GM12864 (cell line): ENCODE measurements at regions not wholly inside any gene's neighbourhood (a gene's known extent, or its start where the extent isn't known, plus 50 kb on each side); places are given as distances from the start of the nearest gene placed in this dataset.

Experiments used
- DNase-seq: peaks from one replicate; pipeline ENCODE4 v3.0.0-alpha.2; 2011; ENCODE audit warnings: low read depth
- H3K4me3 ChIP-seq: 2 replicates; pipeline ENCODE4 v1.5.1; 2011; ENCODE audit warnings: mild to moderate bottlenecking, low read depth, low read length, control low read depth
- TF ChIP-seq, protein P1 (sequence below): IDR thresholded peaks from 2 replicates; pipeline ENCODE4 v1.5.1; 2011; ENCODE audit warnings: low read depth, mild to moderate bottlenecking, moderate library complexity, low read length, control low read depth, inconsistent platforms; ENCODE audit errors: missing control alignments

DNA sequence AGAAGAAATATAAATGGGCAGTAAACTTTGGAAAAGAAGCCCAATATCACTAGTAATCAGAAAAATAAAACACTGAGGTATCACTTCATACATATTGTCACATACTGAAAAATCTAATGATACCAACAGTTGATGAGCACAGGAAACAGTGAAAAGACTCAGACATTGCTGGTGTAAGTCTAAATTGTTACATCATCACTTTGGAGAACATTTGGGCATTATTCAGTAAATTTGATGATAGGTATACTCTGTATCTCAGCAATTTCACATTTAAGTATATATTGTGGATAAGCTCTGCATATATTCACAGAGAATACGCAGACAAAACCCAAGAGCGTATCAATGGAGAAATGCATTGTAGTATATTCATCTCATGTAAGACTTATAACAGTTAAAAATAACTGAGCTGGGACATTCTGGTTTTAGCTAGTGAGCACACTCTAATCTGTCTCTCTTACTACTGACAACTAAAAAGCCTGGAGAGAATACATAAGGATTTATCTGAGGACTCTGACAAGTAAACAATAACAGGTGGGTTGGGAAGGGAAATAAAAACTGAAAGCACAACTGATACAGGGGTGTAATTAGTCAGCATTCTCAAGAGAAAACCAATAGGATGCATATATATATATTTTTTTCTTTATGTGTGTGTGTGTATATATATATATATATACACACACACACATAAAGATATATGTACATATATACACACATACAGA, 212.7 kb upstream of the JUN start:
- H3K4me3 ChIP-seq = no peak overlapping the region
- TF ChIP-seq, protein P1, sequence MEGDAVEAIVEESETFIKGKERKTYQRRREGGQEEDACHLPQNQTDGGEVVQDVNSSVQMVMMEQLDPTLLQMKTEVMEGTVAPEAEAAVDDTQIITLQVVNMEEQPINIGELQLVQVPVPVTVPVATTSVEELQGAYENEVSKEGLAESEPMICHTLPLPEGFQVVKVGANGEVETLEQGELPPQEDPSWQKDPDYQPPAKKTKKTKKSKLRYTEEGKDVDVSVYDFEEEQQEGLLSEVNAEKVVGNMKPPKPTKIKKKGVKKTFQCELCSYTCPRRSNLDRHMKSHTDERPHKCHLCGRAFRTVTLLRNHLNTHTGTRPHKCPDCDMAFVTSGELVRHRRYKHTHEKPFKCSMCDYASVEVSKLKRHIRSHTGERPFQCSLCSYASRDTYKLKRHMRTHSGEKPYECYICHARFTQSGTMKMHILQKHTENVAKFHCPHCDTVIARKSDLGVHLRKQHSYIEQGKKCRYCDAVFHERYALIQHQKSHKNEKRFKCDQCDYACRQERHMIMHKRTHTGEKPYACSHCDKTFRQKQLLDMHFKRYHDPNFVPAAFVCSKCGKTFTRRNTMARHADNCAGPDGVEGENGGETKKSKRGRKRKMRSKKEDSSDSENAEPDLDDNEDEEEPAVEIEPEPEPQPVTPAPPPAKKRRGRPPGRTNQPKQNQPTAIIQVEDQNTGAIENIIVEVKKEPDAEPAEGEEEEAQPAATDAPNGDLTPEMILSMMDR = no peak
- no peak for DNase-seq

DNA sequence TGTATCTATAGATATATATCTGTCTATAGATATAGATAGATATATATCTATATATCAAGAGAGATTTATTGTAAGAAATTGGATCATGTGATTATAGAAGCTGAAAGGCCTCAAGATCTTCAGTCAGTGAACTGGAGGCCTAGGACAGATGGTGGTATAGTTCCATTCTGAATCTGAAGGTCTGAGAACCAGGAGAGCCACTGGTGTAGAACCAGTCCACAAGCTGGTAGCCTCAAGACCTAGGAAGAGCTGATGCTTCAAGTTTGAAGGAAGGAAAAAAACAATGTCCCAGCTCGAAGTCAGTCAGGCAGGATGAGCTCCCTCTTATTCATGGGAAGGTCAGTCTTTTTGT, 213.2 kb upstream of the JUN start:
- TF ChIP-seq, protein P1 = no peak
- no peak for DNase-seq
- no peak overlapping the region for H3K4me3 ChIP-seq

DNA sequence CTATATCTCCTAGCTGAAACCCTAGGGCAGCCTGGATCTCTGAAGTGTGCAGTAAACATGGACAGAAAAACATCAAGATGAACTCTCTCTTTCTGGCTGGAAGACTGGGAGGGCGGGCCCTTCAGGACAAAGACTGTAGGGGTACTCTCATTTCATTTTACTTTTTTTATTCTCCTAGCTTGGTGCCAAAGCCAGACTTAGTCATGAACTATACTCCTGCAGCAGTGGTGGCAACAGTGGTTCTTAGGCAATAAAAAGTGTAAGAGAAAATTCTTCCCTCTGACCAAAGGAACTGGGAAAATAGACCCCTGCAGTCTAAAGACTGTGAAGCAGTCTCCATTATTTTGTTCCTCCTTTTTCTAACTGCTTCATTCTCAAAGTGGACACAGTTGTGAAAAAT, 213.8 kb upstream of the JUN start:
- no peak for DNase-seq
- no peak overlapping the region for H3K4me3 ChIP-seq
- TF ChIP-seq, protein P1 = no peak

DNA sequence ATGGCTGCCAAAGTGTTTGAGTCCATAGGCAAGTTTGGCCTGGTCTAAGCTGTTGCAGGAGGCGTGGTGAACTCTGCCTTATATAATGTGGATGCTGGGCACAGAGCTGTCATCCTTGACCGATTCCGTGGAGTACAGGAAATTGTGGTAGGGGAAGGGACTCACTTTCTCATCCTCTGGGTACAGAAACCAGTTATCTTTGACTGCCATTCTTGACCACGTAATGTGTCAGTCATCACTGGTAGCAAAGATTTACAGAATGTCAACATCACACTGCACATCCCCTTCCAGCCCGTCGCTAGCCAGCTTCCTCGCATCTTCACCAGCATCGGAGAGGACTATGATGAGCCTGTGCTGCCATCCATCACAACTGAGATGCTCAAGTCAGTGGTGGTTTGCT, 215.8 kb upstream of the JUN start:
- no peak overlapping the region for H3K4me3 ChIP-seq
- no peak for DNase-seq
- TF ChIP-seq, protein P1 = no peak

DNA sequence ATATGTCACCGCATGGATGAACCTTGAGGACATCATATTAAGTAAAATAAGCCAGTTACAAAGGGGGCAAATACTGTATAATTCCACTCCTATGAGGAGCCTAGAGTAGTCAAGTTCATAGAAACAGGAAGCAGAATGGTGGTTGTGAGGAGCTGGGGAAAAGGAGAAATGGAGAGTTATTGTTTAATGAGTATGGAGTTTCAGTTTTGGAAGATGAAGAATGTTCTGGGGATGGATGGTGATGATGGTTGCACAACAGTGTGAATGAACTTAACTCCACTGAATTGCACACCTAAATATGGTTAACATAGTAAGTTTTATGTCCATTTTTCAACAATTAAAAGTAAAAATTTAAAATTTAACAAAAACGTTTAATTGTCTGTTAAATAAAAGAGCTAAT, 220.9 kb upstream of the JUN start:
- TF ChIP-seq, protein P1 = no peak

DNA sequence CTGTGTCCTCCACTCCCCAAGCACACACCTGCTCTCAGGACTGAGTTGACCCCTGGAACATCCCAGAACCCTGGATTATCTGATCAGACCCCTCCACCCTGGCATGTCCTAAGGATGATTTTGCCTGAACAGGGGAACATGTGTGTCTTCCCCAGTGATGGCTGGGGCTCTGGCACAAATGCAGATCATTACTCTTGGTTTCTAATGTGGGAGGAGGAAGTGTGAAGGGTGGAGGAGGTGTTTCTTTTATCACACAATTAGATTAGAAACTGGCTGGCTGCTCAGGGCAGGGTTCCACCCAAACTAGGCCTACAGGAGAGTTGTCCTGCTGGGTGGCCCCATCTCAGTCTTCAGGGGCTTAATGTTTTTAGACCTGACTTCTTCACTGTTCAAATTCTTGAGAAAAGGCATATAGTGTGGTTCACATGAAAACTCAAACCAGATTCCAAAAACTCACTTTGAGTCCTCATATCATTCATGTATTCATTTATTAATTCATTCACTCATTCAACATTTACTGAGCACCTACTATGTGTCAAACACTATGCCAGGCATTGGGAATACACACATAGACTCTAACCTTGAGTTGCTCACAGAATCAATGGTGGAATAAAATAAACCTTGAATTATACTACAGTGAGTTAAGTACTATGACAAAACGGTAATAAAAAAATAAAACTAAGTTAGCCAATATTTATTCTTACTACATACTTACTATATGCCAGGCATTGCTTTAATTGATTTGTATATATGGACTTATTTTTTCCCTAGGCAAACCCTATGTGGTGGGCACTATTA, 221.8 kb upstream of the JUN start:
- TF ChIP-seq, protein P1 = no peak
- H3K4me3 ChIP-seq = no peak overlapping the region
- no peak for DNase-seq

More for the DNA sequence above, 220.9 kb upstream of the JUN start:
- no peak for DNase-seq
- no peak overlapping the region for H3K4me3 ChIP-seq

DNA sequence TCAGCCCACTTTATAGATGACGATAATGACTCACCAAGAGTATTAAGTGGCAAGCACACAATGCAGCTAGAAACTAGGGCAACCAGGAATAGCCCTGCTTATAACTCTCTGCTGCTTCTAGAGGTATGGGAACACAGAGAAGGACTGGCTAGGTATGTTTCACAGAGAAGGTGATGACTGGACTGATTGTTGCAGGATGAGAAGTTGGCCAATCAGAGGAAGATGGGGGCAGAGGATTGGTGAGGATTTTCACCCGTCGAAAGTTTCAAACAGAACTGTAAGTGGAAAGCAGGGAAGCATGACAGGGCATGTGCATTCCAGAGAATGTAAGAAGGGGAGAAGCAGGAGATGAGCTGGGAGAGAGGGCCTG, 222.4 kb upstream of the JUN start:
- TF ChIP-seq, protein P1 = no peak
- no peak for DNase-seq

More for the DNA sequence above, 222.4 kb upstream of the JUN start:
- no peak overlapping the region for H3K4me3 ChIP-seq
